ENCODE measurements at regions not wholly inside any gene's neighbourhood (a gene's known extent, or its start where the extent isn't known, plus 50 kb on each side); places are given as distances from the start of the nearest gene placed in this dataset.

DNA sequence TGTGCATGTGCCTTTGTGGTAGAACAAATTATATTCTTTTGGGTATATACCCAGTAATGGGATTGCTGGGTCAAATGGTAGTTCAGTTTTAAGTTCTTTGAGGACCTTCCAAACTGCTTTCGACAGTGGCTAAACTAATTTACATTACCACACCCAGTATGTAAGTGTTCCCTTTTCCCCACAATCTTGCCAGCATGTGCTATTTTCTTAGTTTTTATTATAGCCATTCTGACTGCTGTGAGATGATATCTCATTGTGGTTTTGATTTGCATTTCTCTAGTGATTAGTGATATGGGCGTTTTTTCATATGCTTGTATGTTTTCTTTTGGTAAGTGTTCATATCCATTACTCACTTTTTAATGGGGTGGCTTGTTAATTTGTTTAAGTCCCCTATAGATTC lies 251.6 kb upstream of the DEFB112 start:
- no peak for ATAC-seq
- no peak for TF ChIP-seq ZFP30 (CRISPR knock-in tag; IDR thresholded peaks at IDR 0.05)
- no peak for TF ChIP-seq CSDC2 (CRISPR knock-in tag; IDR thresholded peaks at IDR 0.05)
- no peak for TF ChIP-seq ARNTL (CRISPR knock-in tag; IDR thresholded peaks at IDR 0.05; ENCODE audit: borderline replicate concordance, low read depth)
- TF ChIP-seq ZFP3 (CRISPR knock-in tag; IDR thresholded peaks at IDR 0.05): no peak
- no peak for TF ChIP-seq OSR1 (CRISPR knock-in tag; IDR thresholded peaks at IDR 0.05)
- TF ChIP-seq ZNF565 (CRISPR knock-in tag; conservative IDR thresholded peaks at IDR 0.05; ENCODE audit: low read depth): no peak
- TF ChIP-seq, protein P1, sequence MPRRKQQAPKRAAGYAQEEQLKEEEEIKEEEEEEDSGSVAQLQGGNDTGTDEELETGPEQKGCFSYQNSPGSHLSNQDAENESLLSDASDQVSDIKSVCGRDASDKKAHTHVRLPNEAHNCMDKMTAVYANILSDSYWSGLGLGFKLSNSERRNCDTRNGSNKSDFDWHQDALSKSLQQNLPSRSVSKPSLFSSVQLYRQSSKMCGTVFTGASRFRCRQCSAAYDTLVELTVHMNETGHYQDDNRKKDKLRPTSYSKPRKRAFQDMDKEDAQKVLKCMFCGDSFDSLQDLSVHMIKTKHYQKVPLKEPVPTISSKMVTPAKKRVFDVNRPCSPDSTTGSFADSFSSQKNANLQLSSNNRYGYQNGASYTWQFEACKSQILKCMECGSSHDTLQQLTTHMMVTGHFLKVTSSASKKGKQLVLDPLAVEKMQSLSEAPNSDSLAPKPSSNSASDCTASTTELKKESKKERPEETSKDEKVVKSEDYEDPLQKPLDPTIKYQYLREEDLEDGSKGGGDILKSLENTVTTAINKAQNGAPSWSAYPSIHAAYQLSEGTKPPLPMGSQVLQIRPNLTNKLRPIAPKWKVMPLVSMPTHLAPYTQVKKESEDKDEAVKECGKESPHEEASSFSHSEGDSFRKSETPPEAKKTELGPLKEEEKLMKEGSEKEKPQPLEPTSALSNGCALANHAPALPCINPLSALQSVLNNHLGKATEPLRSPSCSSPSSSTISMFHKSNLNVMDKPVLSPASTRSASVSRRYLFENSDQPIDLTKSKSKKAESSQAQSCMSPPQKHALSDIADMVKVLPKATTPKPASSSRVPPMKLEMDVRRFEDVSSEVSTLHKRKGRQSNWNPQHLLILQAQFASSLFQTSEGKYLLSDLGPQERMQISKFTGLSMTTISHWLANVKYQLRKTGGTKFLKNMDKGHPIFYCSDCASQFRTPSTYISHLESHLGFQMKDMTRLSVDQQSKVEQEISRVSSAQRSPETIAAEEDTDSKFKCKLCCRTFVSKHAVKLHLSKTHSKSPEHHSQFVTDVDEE (CRISPR knock-in tag; IDR thresholded peaks at IDR 0.05): no peak
- no peak for TF ChIP-seq TCF4 (CRISPR knock-in tag; IDR thresholded peaks at IDR 0.05; ENCODE audit: borderline replicate concordance)
- TF ChIP-seq, protein P2, sequence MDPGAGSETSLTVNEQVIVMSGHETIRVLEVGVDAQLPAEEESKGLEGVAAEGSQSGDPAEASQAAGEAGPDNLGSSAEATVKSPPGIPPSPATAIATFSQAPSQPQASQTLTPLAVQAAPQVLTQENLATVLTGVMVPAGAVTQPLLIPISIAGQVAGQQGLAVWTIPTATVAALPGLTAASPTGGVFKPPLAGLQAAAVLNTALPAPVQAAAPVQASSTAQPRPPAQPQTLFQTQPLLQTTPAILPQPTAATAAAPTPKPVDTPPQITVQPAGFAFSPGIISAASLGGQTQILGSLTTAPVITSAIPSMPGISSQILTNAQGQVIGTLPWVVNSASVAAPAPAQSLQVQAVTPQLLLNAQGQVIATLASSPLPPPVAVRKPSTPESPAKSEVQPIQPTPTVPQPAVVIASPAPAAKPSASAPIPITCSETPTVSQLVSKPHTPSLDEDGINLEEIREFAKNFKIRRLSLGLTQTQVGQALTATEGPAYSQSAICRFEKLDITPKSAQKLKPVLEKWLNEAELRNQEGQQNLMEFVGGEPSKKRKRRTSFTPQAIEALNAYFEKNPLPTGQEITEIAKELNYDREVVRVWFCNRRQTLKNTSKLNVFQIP (CRISPR knock-in tag; IDR thresholded peaks at IDR 0.05; ENCODE audit: borderline replicate concordance, low read depth): no peak
- TF ChIP-seq, protein P3, sequence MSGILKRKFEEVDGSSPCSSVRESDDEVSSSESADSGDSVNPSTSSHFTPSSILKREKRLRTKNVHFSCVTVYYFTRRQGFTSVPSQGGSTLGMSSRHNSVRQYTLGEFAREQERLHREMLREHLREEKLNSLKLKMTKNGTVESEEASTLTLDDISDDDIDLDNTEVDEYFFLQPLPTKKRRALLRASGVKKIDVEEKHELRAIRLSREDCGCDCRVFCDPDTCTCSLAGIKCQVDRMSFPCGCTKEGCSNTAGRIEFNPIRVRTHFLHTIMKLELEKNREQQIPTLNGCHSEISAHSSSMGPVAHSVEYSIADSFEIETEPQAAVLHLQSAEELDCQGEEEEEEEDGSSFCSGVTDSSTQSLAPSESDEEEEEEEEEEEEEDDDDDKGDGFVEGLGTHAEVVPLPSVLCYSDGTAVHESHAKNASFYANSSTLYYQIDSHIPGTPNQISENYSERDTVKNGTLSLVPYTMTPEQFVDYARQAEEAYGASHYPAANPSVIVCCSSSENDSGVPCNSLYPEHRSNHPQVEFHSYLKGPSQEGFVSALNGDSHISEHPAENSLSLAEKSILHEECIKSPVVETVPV (CRISPR knock-in tag; IDR thresholded peaks at IDR 0.05): no peak
- TF ChIP-seq ISL1 (CRISPR knock-in tag; IDR thresholded peaks at IDR 0.05): no peak
- TF ChIP-seq ZC3H10 (CRISPR knock-in tag; IDR thresholded peaks at IDR 0.05): no peak
- TF ChIP-seq, protein P4, sequence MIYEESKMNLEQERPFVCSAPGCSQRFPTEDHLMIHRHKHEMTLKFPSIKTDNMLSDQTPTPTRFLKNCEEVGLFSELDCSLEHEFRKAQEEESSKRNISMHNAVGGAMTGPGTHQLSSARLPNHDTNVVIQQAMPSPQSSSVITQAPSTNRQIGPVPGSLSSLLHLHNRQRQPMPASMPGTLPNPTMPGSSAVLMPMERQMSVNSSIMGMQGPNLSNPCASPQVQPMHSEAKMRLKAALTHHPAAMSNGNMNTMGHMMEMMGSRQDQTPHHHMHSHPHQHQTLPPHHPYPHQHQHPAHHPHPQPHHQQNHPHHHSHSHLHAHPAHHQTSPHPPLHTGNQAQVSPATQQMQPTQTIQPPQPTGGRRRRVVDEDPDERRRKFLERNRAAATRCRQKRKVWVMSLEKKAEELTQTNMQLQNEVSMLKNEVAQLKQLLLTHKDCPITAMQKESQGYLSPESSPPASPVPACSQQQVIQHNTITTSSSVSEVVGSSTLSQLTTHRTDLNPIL (CRISPR knock-in tag; IDR thresholded peaks at IDR 0.05; ENCODE audit: low read depth): no peak
- TF ChIP-seq, protein P5, sequence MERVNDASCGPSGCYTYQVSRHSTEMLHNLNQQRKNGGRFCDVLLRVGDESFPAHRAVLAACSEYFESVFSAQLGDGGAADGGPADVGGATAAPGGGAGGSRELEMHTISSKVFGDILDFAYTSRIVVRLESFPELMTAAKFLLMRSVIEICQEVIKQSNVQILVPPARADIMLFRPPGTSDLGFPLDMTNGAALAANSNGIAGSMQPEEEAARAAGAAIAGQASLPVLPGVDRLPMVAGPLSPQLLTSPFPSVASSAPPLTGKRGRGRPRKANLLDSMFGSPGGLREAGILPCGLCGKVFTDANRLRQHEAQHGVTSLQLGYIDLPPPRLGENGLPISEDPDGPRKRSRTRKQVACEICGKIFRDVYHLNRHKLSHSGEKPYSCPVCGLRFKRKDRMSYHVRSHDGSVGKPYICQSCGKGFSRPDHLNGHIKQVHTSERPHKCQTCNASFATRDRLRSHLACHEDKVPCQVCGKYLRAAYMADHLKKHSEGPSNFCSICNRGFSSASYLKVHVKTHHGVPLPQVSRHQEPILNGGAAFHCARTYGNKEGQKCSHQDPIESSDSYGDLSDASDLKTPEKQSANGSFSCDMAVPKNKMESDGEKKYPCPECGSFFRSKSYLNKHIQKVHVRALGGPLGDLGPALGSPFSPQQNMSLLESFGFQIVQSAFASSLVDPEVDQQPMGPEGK (CRISPR knock-in tag; IDR thresholded peaks at IDR 0.05; ENCODE audit: borderline replicate concordance): no peak
- no peak for TF ChIP-seq BACH2 (CRISPR knock-in tag; IDR thresholded peaks at IDR 0.05; ENCODE audit: borderline replicate concordance)
- TF ChIP-seq PPARA (CRISPR knock-in tag; IDR thresholded peaks at IDR 0.05; ENCODE audit: borderline replicate concordance): no peak
- no peak for TF ChIP-seq ESRRG (CRISPR knock-in tag; IDR thresholded peaks at IDR 0.05)

DNA sequence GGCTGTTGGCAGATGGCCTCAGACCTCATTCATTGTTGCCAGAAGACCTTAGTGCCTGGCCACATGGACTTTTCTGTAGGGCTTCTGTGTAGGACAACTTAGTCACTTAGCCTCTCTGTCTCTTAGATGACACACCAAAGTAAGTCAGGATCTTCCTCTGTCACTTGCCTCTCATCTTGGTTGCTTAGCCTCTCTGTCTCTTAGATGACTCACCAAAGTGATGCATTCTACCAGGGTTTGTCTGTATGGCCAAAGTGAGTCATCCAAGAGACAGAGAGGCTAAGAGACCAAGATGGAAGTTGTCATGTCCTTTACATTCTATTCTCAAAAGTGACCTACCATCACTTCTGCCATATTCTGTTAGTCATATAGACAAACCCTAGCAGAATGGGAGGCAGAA lies 255.9 kb upstream of the DEFB112 start:
- TF ChIP-seq RARB (CRISPR knock-in tag; IDR thresholded peaks at IDR 0.05) (no peak), TOX (CRISPR knock-in tag; IDR thresholded peaks at IDR 0.05; ENCODE audit: borderline replicate concordance) (no peak), BACH2 (CRISPR knock-in tag; IDR thresholded peaks at IDR 0.05; ENCODE audit: borderline replicate concordance) (no peak), ZNF8 (CRISPR knock-in tag; IDR thresholded peaks at IDR 0.05) (no peak)
- no peak for ATAC-seq

DNA sequence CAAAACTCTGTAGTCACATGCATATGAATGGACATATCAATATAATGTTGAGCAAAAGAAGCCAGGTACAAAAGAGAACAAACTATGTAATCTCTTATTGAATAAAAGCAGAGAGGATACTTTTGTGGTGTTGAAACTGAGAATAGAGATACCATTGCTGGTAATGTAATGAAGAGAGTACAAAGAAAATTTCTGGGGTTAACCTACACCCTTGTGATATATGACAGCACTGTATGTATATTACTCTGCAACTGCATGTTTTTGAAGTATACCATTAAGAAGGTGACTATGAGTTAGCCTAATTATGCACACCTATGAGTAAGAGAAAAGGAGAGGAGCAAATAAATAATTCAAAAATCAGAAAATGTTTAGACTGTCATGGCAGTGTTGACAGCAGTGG lies 268.8 kb upstream of the DEFB112 start:
- no peak for ATAC-seq
- no peak for TF ChIP-seq CSDC2 (CRISPR knock-in tag; IDR thresholded peaks at IDR 0.05)
- TF ChIP-seq ZFP3 (CRISPR knock-in tag; IDR thresholded peaks at IDR 0.05): no peak
- TF ChIP-seq, protein P3 (CRISPR knock-in tag; IDR thresholded peaks at IDR 0.05): no peak
- no peak for TF ChIP-seq GLIS3 (CRISPR knock-in tag; IDR thresholded peaks at IDR 0.05)
- TF ChIP-seq ZNF565 (CRISPR knock-in tag; conservative IDR thresholded peaks at IDR 0.05; ENCODE audit: low read depth): no peak
- TF ChIP-seq TCF4 (CRISPR knock-in tag; IDR thresholded peaks at IDR 0.05; ENCODE audit: borderline replicate concordance): no peak
- TF ChIP-seq, protein P5 (CRISPR knock-in tag; IDR thresholded peaks at IDR 0.05; ENCODE audit: borderline replicate concordance): no peak

Data from SK-N-SH treated with all-trans-retinoic acid at 6 μM for 48 hours (cell line).